NOMO-1 treated with DMSO at 0.1 percent for 48 hours (cell line): ENCODE measurements at regions not wholly inside any gene's neighbourhood (a gene's known extent, or its start where the extent isn't known, plus 50 kb on each side); places are given as distances from the start of the nearest gene placed in this dataset.
"Not testable (repeated sequence)": the region's sequence is repeated elsewhere in the genome, so short reads cannot be mapped to it uniquely, and the experiment has no call there.

ENCODE experiments used
- DNase-seq: peaks from one replicate; lab custom pipeline; 2025; ENCODE audit not compliant: unreplicated experiment; lab: John Stamatoyannopoulos, UW

DNA sequence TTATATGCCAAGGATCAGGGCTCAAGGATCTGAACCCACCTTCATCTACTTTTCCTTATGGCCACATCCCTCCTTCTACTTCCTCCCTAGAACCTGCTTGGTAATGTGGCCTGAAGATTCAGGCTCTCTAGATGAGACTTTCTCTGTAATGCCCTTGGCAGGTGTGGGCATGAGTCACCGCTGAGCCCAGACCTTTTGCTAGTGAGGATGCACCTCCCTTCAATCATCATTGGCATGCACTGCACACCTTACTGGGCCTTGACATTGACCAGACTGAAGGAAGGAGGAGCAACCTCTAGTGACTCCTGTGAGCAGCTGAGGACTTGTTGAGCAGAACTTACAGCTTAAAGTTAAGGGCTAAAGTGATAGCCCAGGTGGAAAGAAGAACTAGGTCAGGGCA is 405.3 kb downstream of the MAFB start:
- no peak for DNase-seq

GRCh38 chr20:40282941-40283340 is 406.1 kb downstream of the MAFB start:
- no peak for DNase-seq

DNA sequence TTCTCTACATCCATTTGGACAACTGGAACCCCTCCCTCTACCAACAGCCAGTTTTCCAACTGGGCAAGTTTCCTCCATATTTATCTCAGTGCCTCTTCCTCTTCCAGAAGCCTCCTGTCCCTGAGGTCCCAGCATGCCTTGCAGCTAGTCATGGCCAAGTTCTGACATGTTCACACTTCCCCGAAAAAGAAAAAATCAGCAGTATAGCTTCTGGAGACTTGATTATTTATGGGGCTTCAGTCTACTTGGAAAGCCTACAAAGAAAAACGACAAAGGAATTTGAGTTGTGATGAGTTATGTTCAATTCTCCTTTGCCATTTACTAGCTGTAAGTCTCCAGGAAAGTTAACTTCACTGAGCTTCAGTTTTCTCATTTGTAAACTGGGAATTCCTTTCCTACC is 406.5 kb downstream of the MAFB start:
- no peak for DNase-seq

DNA sequence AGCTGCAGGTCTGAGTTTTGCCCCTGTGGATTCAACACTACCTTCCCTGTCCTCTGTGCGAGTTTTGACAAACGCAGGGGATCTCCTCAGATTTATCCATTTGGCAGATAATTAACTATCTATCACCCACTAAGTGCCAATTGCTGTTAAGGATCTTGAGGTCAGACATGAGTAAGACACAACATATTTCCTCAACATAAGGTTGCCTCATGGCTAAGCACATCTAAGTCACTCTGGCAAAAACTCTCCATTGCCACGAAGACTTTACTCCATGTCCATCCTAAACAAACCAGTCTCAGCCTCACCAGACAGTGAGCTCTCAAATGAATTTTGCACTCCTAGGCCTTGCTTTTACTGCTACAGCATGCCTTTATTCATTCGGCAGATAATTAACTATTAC is 408.4 kb downstream of the MAFB start:
- no peak for DNase-seq

DNA sequence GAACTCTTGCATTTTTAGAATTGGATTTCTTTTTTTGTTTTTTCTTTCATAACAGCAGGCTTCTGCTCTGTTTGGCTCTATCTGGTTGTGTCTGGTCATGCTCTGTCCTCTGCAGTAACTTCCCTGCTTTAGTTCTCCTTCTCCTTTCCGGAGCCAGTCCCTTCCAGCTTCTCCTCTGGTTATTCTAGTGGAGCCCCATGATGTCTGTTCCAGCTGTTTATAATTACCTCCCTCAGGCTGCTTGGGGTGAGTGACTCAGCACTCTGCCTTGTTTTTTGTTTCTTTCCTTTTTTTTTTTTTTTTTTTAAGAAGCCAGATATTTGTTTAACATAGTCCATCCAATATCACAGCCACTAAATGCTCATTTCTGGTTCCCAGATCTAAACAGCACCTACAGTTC is 409.6 kb downstream of the MAFB start:
- peak; percentile 65 for DNase-seq

DNA sequence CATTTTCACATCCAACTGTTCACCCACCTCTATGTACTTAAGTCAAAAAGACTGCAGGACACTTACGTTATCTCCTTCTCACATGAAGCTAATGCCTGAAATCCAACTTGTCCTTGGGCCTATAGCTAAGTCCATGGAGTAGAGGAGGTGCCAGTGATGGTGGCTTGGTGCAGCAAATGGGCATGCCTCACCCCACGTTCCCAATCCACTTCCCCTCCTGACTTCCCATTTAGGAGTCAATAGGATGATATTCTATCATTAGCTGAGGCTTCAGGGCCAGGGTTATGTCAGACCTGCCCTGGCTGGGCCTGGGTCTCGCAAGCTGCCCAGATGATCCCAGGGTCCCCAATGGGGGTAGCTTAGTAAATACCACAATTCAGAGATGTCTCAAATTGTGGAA is 410.4 kb downstream of the MAFB start:
- no peak for DNase-seq

DNA sequence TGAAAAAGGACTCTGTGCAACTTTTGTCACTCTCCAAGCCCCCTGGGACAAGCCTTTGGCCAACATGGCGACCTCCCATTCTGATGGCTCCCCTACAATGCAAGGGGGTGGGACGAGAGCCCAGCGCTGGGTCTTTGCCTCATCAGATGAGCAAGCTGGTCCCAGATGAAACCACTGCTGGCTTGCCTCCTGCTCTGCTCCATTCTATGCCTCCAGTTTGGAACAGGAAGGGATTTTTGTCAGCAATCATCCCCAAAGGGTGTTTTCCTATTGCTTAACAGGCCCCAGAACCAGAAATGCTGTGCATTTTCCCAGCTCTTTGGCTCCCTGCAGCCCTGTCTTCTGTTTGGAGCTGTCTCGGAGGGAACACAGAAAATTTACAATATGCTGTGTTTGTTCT is 412.7 kb downstream of the MAFB start:
- DNase-seq = no peak

GRCh38 chr20:40275738-40276137 is 413.3 kb downstream of the MAFB start:
- DNase-seq = no peak

GRCh38 chr20:40274912-40275533 is 414.0 kb downstream of the MAFB start:
- no peak for DNase-seq

GRCh38 chr20:40269274-40269673 is 419.8 kb downstream of the MAFB start:
- not testable (repeated sequence) for DNase-seq

GRCh38 chr20:40268321-40269075 is 420.5 kb downstream of the MAFB start:
- no peak for DNase-seq

GRCh38 chr20:40265825-40266533 is 423.1 kb downstream of the MAFB start:
- peak; percentile 9 for DNase-seq

- DNase-seq = peak; percentile 27
Observed at GRCh38 chr20:40262219-40262618, 426.8 kb downstream of the MAFB start.

DNA sequence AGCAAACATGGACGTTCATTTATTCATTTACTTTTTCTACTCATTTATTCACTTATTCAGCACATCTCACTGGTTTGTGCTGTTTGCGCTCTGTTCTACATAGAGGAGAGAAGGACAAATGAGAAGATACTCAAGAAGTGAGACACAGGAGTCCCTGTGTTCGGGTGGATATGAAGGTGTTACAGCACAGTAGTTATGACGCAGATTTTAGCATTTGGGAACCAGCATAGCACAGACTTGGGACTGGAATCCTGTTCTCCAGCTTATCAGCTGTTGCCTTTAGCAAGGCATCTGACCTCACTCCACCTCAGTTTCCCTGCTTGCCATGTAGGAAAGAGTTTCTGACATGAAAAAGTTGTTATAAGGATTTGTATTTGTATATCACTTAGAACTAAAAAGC is 430.1 kb downstream of the MAFB start:
- no peak for DNase-seq

DNA sequence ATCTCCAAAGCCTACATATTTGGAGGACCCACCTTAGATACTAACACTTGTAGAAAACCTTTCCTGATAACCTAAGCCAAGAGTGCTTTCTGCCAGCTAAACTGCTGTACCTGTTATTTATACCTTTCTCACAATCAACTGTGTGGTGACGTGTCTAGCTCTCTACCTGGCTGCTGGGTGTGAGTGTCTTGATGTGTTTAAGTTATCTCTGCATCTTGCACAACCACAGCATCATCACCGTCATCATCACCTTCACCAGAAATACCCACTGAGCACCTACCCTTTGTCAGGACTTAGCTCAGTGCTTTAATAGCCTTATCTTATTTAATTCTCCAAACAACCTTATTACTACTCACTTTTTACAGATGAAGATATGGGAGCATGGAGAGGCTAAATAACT is 431.3 kb downstream of the MAFB start:
- DNase-seq = no peak

GRCh38 chr20:40255365-40255764 is 433.7 kb downstream of the MAFB start:
- DNase-seq = no peak

GRCh38 chr20:40254023-40254772 is 434.8 kb downstream of the MAFB start:
- DNase-seq = no peak

DNA sequence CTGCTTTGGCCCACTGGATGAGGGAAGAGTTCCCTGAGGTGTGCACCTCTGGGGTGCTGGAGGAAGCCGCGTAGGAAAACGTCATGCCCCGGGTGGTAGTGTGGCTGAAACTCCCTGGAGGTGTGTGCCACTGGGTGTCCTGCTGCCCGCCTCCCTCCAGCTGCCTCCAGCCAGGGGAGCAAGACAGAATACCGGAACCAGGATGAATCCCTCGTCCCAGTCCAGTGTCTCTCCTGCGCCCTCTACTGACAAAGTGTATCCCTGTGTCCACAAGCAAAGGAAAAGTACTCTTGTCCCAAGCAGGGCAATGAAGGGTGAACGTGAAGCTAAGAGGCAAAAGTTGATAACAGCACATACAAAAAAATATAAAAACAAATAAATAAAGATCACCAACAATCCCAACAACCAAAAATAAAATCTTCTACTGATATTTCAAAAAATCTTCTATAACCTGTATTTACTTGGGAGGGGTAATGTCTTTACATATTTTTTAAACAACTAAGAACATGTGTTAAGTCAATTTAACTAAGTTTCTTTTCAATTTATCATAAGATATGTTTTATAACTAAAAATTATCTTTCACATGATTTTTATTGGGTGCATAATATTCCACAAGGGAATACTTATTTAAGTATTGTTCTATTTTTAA is 437.6 kb downstream of the MAFB start:
- no peak for DNase-seq

- no peak for DNase-seq
Observed at GRCh38 chr20:40249805-40250204, 439.2 kb downstream of the MAFB start.

DNA sequence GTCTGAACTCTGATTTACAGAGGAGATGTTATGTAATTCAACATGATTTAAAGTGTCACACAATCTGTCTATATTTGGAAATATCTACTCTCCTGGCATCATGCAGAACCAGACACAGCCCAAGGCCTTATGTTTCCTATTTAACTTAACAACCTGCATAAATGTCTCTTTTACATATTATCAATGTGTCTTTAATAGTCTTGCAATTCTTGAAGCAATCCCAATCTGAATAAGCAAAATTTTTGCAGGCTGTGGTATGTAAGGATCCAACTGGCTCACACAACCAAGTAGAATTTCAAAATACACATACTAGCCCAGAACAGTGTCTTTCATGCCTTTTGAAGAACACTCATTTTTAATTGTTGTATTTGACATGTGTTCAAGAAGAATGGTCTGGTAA is 443.2 kb downstream of the MAFB start:
- no peak for DNase-seq

GRCh38 chr20:40244286-40244685 is 444.8 kb downstream of the MAFB start:
- no peak for DNase-seq
